ENCODE measurements at regions not wholly inside any gene's neighbourhood (a gene's known extent, or its start where the extent isn't known, plus 50 kb on each side); places are given as distances from the start of the nearest gene placed in this dataset.

- intact Hi-C loops (cut with DNase I) = no loop called here
- DNase-seq = no peak
- H3K27me3 ChIP-seq = no peaks in the 10 kb centered on the region
- no peak overlapping the region for H3K4me3 ChIP-seq
- TF ChIP-seq POLR2AphosphoS5 (IDR thresholded peaks at IDR 0.05) (no peak), EP300 (IDR thresholded peaks at IDR 0.05) (no peak), POLR2A (IDR thresholded peaks at IDR 0.05) (no peak), CTCF (IDR thresholded peaks at IDR 0.05) (no peak)
- 81 to 83% methylated on average over 6 of the region's 6 CpGs for WGBS, 2 donors
- no peaks in the 10 kb centered on the region for H3K9me3 ChIP-seq
- no peaks in the 10 kb centered on the region for H3K4me1 ChIP-seq
- no peak overlapping the region for H3K27ac ChIP-seq
- no peaks in the 10 kb centered on the region for H3K36me3 ChIP-seq
These were observed 307.1 kb upstream of the DPH6 start for GRCh38 chr15:35852818-35853624.

GRCh38 chr15:35854316-35854715 lies 308.4 kb upstream of the DPH6 start:
- H3K36me3 ChIP-seq = no peaks in the 10 kb centered on the region
- 58 to 81% methylated on average over 3 of the region's 3 CpGs for WGBS, 2 donors
- H3K4me3 ChIP-seq = no peak overlapping the region
- H3K9me3 ChIP-seq = no peaks in the 10 kb centered on the region
- no peaks in the 10 kb centered on the region for H3K4me1 ChIP-seq
- DNase-seq = no peak
- TF ChIP-seq CTCF (IDR thresholded peaks at IDR 0.05) = no peak
- TF ChIP-seq POLR2A (IDR thresholded peaks at IDR 0.05) = no peak
- TF ChIP-seq EP300 (IDR thresholded peaks at IDR 0.05) = no peak
- no peak overlapping the region for H3K27ac ChIP-seq
- H3K27me3 ChIP-seq = no peaks in the 10 kb centered on the region
- intact Hi-C loops (cut with DNase I) = no loop called here

- Histone ChIP-seq H3K4me3 (no peak overlapping the region), H3K4me1 (no peaks in the 10 kb centered on the region), H3K27ac (no peak overlapping the region), H3K27me3 (no peaks in the 10 kb centered on the region), H3K36me3 (no peaks in the 10 kb centered on the region), H3K9me3 (no peaks in the 10 kb centered on the region)
- DNase-seq = no peak
- WGBS, 2 donors = 92 to 93% methylated on average over 6 of the region's 6 CpGs
- TF ChIP-seq POLR2A (IDR thresholded peaks at IDR 0.05) (no peak), POLR2AphosphoS5 (IDR thresholded peaks at IDR 0.05) (no peak), CTCF (IDR thresholded peaks at IDR 0.05) (no peak), EP300 (IDR thresholded peaks at IDR 0.05) (no peak)
- intact Hi-C loops (cut with DNase I) = no loop called here
These were observed 311.7 kb upstream of the DPH6 start for GRCh38 chr15:35857567-35858226.

- no peak overlapping the region for H3K4me3 ChIP-seq
- H3K4me1 ChIP-seq = no peaks in the 10 kb centered on the region
- intact Hi-C loops (cut with DNase I) = no loop called here
These were observed 312.7 kb upstream of the DPH6 start for GRCh38 chr15:35858707-35859106.

More at GRCh38 chr15:35858707-35859106, 312.7 kb upstream of the DPH6 start:
- no peaks in the 10 kb centered on the region for H3K27me3 ChIP-seq
- no peak for DNase-seq
- no peaks in the 10 kb centered on the region for H3K36me3 ChIP-seq
- no peak overlapping the region for H3K27ac ChIP-seq
- no peak for TF ChIP-seq POLR2AphosphoS5 (IDR thresholded peaks at IDR 0.05)
- TF ChIP-seq CTCF (IDR thresholded peaks at IDR 0.05) = no peak
- TF ChIP-seq EP300 (IDR thresholded peaks at IDR 0.05) = no peak
- TF ChIP-seq POLR2A (IDR thresholded peaks at IDR 0.05) = no peak
- H3K9me3 ChIP-seq = no peaks in the 10 kb centered on the region
- 46 to 78% methylated on average over 3 of the region's 3 CpGs for WGBS, 2 donors
